ENCODE measurements at regions not wholly inside any gene's neighbourhood (a gene's known extent, or its start where the extent isn't known, plus 50 kb on each side); places are given as distances from the start of the nearest gene placed in this dataset.

GRCh38 chr2:14079576-14079975, 552.9 kb upstream of the LRATD1 start:
- no peak overlapping the region for H3K4me2 ChIP-seq (ENCODE audit: low read depth, low read length, poor library complexity, severe bottlenecking)
- TF ChIP-seq EZH2phosphoT487 (conservative IDR thresholded peaks at IDR 0.05; ENCODE audit: low read length): no peak
- no peak for TF ChIP-seq CTCF (IDR thresholded peaks at IDR 0.05; ENCODE audit: insufficient read depth, low read length, poor library complexity, severe bottlenecking)

GRCh38 chr2:14081521-14081920, 551.0 kb upstream of the LRATD1 start:
- TF ChIP-seq EZH2phosphoT487 (conservative IDR thresholded peaks at IDR 0.05; ENCODE audit: low read length): no peak
- TF ChIP-seq CTCF (IDR thresholded peaks at IDR 0.05; ENCODE audit: insufficient read depth, low read length, poor library complexity, severe bottlenecking): no peak
- H3K36me3 ChIP-seq (ENCODE audit: low read length): no peaks in the 10 kb centered on the region
- no peak overlapping the region for H3K4me2 ChIP-seq (ENCODE audit: low read depth, low read length, poor library complexity, severe bottlenecking)
- no peak overlapping the region for H3K9ac ChIP-seq (ENCODE audit: low read length)
- no peaks in the 10 kb centered on the region for H3K79me2 ChIP-seq (ENCODE audit: insufficient read depth, low read length)
- no peaks in the 10 kb centered on the region for H3K27me3 ChIP-seq (ENCODE audit: low read length)
- H3K9me3 ChIP-seq (ENCODE audit: insufficient read depth, low read length): no peaks in the 10 kb centered on the region
- H3K27ac ChIP-seq (ENCODE audit: low read depth, low read length): no peak overlapping the region
- no peak overlapping the region for H2AFZ ChIP-seq (ENCODE audit: low read depth, low read length, severe bottlenecking)
- no peaks in the 10 kb centered on the region for H3K9me2 ChIP-seq (replicated peaks; ENCODE audit: insufficient read depth, low read length)
- no peaks in the 10 kb centered on the region for H3F3A ChIP-seq (ENCODE audit: insufficient read depth)
- no peaks in the 10 kb centered on the region for H4K20me1 ChIP-seq (ENCODE audit: low read depth, low read length)
- H3K4me3 ChIP-seq (ENCODE audit: insufficient read depth, low read length, poor library complexity, severe bottlenecking): no peak overlapping the region

More at GRCh38 chr2:14079576-14079975, 552.9 kb upstream of the LRATD1 start:
- no peaks in the 10 kb centered on the region for H3K9me2 ChIP-seq (replicated peaks; ENCODE audit: insufficient read depth, low read length)
- H3K9me3 ChIP-seq (ENCODE audit: insufficient read depth, low read length): no peaks in the 10 kb centered on the region
- no peak overlapping the region for H3K9ac ChIP-seq (ENCODE audit: low read length)
- H4K20me1 ChIP-seq (ENCODE audit: low read depth, low read length): no peaks in the 10 kb centered on the region
- H3K27me3 ChIP-seq (ENCODE audit: low read length): no peaks in the 10 kb centered on the region
- no peak overlapping the region for H3K27ac ChIP-seq (ENCODE audit: low read depth, low read length)
- H3F3A ChIP-seq (ENCODE audit: insufficient read depth): no peaks in the 10 kb centered on the region
- no peak overlapping the region for H2AFZ ChIP-seq (ENCODE audit: low read depth, low read length, severe bottlenecking)
- no peak overlapping the region for H3K4me3 ChIP-seq (ENCODE audit: insufficient read depth, low read length, poor library complexity, severe bottlenecking)
- H3K36me3 ChIP-seq (ENCODE audit: low read length): no peaks in the 10 kb centered on the region
- H3K79me2 ChIP-seq (ENCODE audit: insufficient read depth, low read length): no peaks in the 10 kb centered on the region

GRCh38 chr2:14082640-14083039, 549.9 kb upstream of the LRATD1 start:
- no peaks in the 10 kb centered on the region for H3K79me2 ChIP-seq (ENCODE audit: insufficient read depth, low read length)
- H3K27me3 ChIP-seq (ENCODE audit: low read length): no peaks in the 10 kb centered on the region
- no peaks in the 10 kb centered on the region for H3K36me3 ChIP-seq (ENCODE audit: low read length)
- H3K9me3 ChIP-seq (ENCODE audit: insufficient read depth, low read length): no peaks in the 10 kb centered on the region
- TF ChIP-seq EZH2phosphoT487 (conservative IDR thresholded peaks at IDR 0.05; ENCODE audit: low read length) (no peak), CTCF (IDR thresholded peaks at IDR 0.05; ENCODE audit: insufficient read depth, low read length, poor library complexity, severe bottlenecking) (no peak)
- no peak overlapping the region for H3K9ac ChIP-seq (ENCODE audit: low read length)
- H4K20me1 ChIP-seq (ENCODE audit: low read depth, low read length): no peaks in the 10 kb centered on the region
- no peak overlapping the region for H3K4me3 ChIP-seq (ENCODE audit: insufficient read depth, low read length, poor library complexity, severe bottlenecking)
- H3K4me2 ChIP-seq (ENCODE audit: low read depth, low read length, poor library complexity, severe bottlenecking): no peak overlapping the region
- no peaks in the 10 kb centered on the region for H3K9me2 ChIP-seq (replicated peaks; ENCODE audit: insufficient read depth, low read length)
- no peak overlapping the region for H3K27ac ChIP-seq (ENCODE audit: low read depth, low read length)
- H3F3A ChIP-seq (ENCODE audit: insufficient read depth): no peaks in the 10 kb centered on the region
- no peak overlapping the region for H2AFZ ChIP-seq (ENCODE audit: low read depth, low read length, severe bottlenecking)
